Muscle of leg (tissue), 3 donors: ENCODE measurements at regions not wholly inside any gene's neighbourhood (a gene's known extent, or its start where the extent isn't known, plus 50 kb on each side); places are given as distances from the start of the nearest gene placed in this dataset.

Experiments
- DNase-seq: peaks from one replicate; pipeline ENCODE4 v3.0.0; 2013
- H3K27ac ChIP-seq: one replicate; pipeline ENCODE4 v1.5.1; 2013; ENCODE audit warnings: mild to moderate bottlenecking, low read length, control low read depth
- H3K27me3 ChIP-seq: one replicate; pipeline ENCODE4 v1.6.1; 2013; ENCODE audit warnings: low read length; ENCODE audit not compliant: control insufficient read depth, insufficient read depth
- H3K36me3 ChIP-seq: one replicate; pipeline ENCODE4 v1.6.1; 2013; ENCODE audit warnings: low read length; ENCODE audit not compliant: control insufficient read depth, insufficient read depth
- H3K4me1 ChIP-seq: one replicate; pipeline ENCODE4 v1.6.1; 2013; ENCODE audit warnings: low read length; ENCODE audit not compliant: control insufficient read depth, insufficient read depth
- H3K4me3 ChIP-seq: one replicate; pipeline ENCODE4 v1.5.1; 2013; ENCODE audit warnings: low read length, control low read depth
- H3K9me3 ChIP-seq: replicated peaks from 2 replicates; pipeline ENCODE4 v1.6.1; 2013; ENCODE audit warnings: low read depth, low read length; ENCODE audit not compliant: control insufficient read depth
- WGBS: methylation state at CpG from one replicate; pipeline ENCODE4 v1.1.5; 2013; ENCODE audit warnings: missing lambda C conversion rate; ENCODE audit not compliant: insufficient coverage; 5-methylcytosine and 5-hydroxymethylcytosine counted together

GRCh38 chr15:39451121-39451688 is 129.7 kb upstream of the THBS1 start:
- Histone ChIP-seq H3K4me1 (no peaks in the 10 kb centered on the region), H3K4me3 (no peak overlapping the region), H3K27ac (no peak overlapping the region), H3K36me3 (no peaks in the 10 kb centered on the region), H3K27me3 (no peaks in the 10 kb centered on the region), H3K9me3 (no peaks in the 10 kb centered on the region)
- 50% methylated on average over 1 of the region's 1 CpG for WGBS
- DNase-seq, result peak; percentile 79

- Histone ChIP-seq H3K36me3 (no peaks in the 10 kb centered on the region), H3K27me3 (no peaks in the 10 kb centered on the region), H3K4me1 (peaks cover 2% of the 10 kb centered on the region), H3K9me3 (no peaks in the 10 kb centered on the region), H3K4me3 (no peak overlapping the region), H3K27ac (peak overlapping the region; percentile 10)
- no CpG with 5 or more reads among the region's 7 CpGs for WGBS
- DNase-seq, result peak; percentile 68
These were observed 129.0 kb upstream of the THBS1 start for GRCh38 chr15:39451871-39452270.

GRCh38 chr15:39453620-39454019 is 127.3 kb upstream of the THBS1 start:
- WGBS, result 70% methylated on average over 2 of the region's 4 CpGs
- DNase-seq, result peak; percentile 39
- Histone ChIP-seq H3K27ac (no peak overlapping the region), H3K9me3 (no peaks in the 10 kb centered on the region), H3K4me3 (no peak overlapping the region), H3K4me1 (peaks cover 2% of the 10 kb centered on the region), H3K27me3 (no peaks in the 10 kb centered on the region), H3K36me3 (no peaks in the 10 kb centered on the region)

- 19% methylated on average over 3 of the region's 5 CpGs for WGBS
- Histone ChIP-seq H3K9me3 (no peaks in the 10 kb centered on the region), H3K4me3 (no peak overlapping the region), H3K4me1 (peaks cover 2% of the 10 kb centered on the region), H3K27ac (peak overlapping the region; percentile 9), H3K27me3 (no peaks in the 10 kb centered on the region), H3K36me3 (no peaks in the 10 kb centered on the region)
- DNase-seq, result peak; percentile 75
These were observed 126.5 kb upstream of the THBS1 start for GRCh38 chr15:39454189-39454986.

- no peaks in the 10 kb centered on the region for H3K36me3 ChIP-seq
- DNase-seq, result peak; percentile 86
- H3K4me1 ChIP-seq, result peaks cover 3% of the 10 kb centered on the region
- H3K4me3 ChIP-seq, result no peak overlapping the region
- no peak overlapping the region for H3K27ac ChIP-seq
- no peaks in the 10 kb centered on the region for H3K27me3 ChIP-seq
- WGBS, result 20% methylated on average over 1 of the region's 5 CpGs
- no peaks in the 10 kb centered on the region for H3K9me3 ChIP-seq
These were observed 125.3 kb upstream of the THBS1 start for GRCh38 chr15:39455471-39455991.

- no peaks in the 10 kb centered on the region for H3K36me3 ChIP-seq
- peaks cover 10% of the 10 kb centered on the region for H3K4me1 ChIP-seq
- WGBS, result 100% methylated on average over 1 of the region's 2 CpGs
- no peaks in the 10 kb centered on the region for H3K27me3 ChIP-seq
- no peaks in the 10 kb centered on the region for H3K9me3 ChIP-seq
- no peak for DNase-seq
- H3K4me3 ChIP-seq, result no peak overlapping the region
- H3K27ac ChIP-seq, result peak overlapping the region; percentile 1
These were observed 124.7 kb upstream of the THBS1 start for GRCh38 chr15:39456159-39456558.

- no peak overlapping the region for H3K4me3 ChIP-seq
- no CpG with 5 or more reads among the region's 10 CpGs for WGBS
- peak; percentile 30 for DNase-seq
- no peaks in the 10 kb centered on the region for H3K36me3 ChIP-seq
- H3K9me3 ChIP-seq, result no peaks in the 10 kb centered on the region
- H3K27ac ChIP-seq, result no peak overlapping the region
- H3K4me1 ChIP-seq, result peaks cover 15% of the 10 kb centered on the region
- H3K27me3 ChIP-seq, result no peaks in the 10 kb centered on the region
These were observed 124.1 kb upstream of the THBS1 start for GRCh38 chr15:39456582-39457330.

- Histone ChIP-seq H3K27ac (no peak overlapping the region), H3K27me3 (no peaks in the 10 kb centered on the region), H3K36me3 (no peaks in the 10 kb centered on the region), H3K4me1 (peaks cover 19% of the 10 kb centered on the region), H3K9me3 (no peaks in the 10 kb centered on the region), H3K4me3 (no peak overlapping the region)
- DNase-seq, result no peak
- 100% methylated on average over 2 of the region's 3 CpGs for WGBS
These were observed 122.7 kb upstream of the THBS1 start for GRCh38 chr15:39458131-39458530.

- no peaks in the 10 kb centered on the region for H3K27me3 ChIP-seq
- no CpG with 5 or more reads among the region's 1 CpG for WGBS
- H3K4me1 ChIP-seq, result peaks cover 19% of the 10 kb centered on the region
- no peaks in the 10 kb centered on the region for H3K36me3 ChIP-seq
- H3K9me3 ChIP-seq, result no peaks in the 10 kb centered on the region
- no peak overlapping the region for H3K27ac ChIP-seq
- no peak for DNase-seq
- H3K4me3 ChIP-seq, result no peak overlapping the region
These were observed 121.3 kb upstream of the THBS1 start for GRCh38 chr15:39459548-39459947.

GRCh38 chr15:39460748-39461147 is 120.1 kb upstream of the THBS1 start:
- Histone ChIP-seq H3K4me3 (no peak overlapping the region), H3K27ac (peak overlapping the region; percentile 50), H3K27me3 (no peaks in the 10 kb centered on the region), H3K36me3 (no peaks in the 10 kb centered on the region), H3K4me1 (peaks cover 22% of the 10 kb centered on the region), H3K9me3 (peaks cover 2% of the 10 kb centered on the region)
- 80% methylated on average over 6 of the region's 7 CpGs for WGBS
- no peak for DNase-seq
